ENCODE measurements at regions not wholly inside any gene's neighbourhood (a gene's known extent, or its start where the extent isn't known, plus 50 kb on each side); places are given as distances from the start of the nearest gene placed in this dataset.

- Mint-ChIP-seq H3K27ac (no peak overlapping the region), H3K36me3 (ENCODE audit: low read depth) (peaks cover 6% of the 10 kb centered on the region), H3K9me3 (peaks cover 19% of the 10 kb centered on the region), H3K4me3 (no peak overlapping the region), H3K4me1 (no peaks in the 10 kb centered on the region), H3K27me3 (ENCODE audit: low read depth) (peaks cover 45% of the 10 kb centered on the region)
- TF ChIP-seq CTCF (IDR thresholded peaks at IDR 0.05; ENCODE audit: unreplicated experiment in 3 of 3), result no peak
These were observed 108.2 kb upstream of the TWIST2 start for GRCh38 chr2:238739668-238740067.

- H3K4me3 Mint-ChIP-seq, result no peak overlapping the region
- peaks cover 60% of the 10 kb centered on the region for H3K27me3 Mint-ChIP-seq (ENCODE audit: low read depth)
- H3K27ac Mint-ChIP-seq, result no peak overlapping the region
- H3K4me1 Mint-ChIP-seq, result no peaks in the 10 kb centered on the region
- TF ChIP-seq CTCF (IDR thresholded peaks at IDR 0.05; ENCODE audit: unreplicated experiment in 3 of 3), result no peak
- peaks cover 6% of the 10 kb centered on the region for H3K36me3 Mint-ChIP-seq (ENCODE audit: low read depth)
- H3K9me3 Mint-ChIP-seq, result peaks cover 16% of the 10 kb centered on the region
These were observed 106.6 kb upstream of the TWIST2 start for GRCh38 chr2:238741277-238741676.

- Mint-ChIP-seq H3K27ac (no peak overlapping the region), H3K9me3 (peaks cover 15% of the 10 kb centered on the region), H3K4me3 (no peak overlapping the region), H3K36me3 (ENCODE audit: low read depth) (peaks cover 6% of the 10 kb centered on the region), H3K4me1 (no peaks in the 10 kb centered on the region), H3K27me3 (ENCODE audit: low read depth) (peaks cover 67% of the 10 kb centered on the region)
- TF ChIP-seq CTCF (IDR thresholded peaks at IDR 0.05; ENCODE audit: unreplicated experiment in 3 of 3), result no peak
These were observed 105.8 kb upstream of the TWIST2 start for GRCh38 chr2:238742066-238742465.

- peaks cover 9% of the 10 kb centered on the region for H3K9me3 Mint-ChIP-seq
- peaks cover under 1% of the 10 kb centered on the region for H3K36me3 Mint-ChIP-seq (ENCODE audit: low read depth)
- H3K27me3 Mint-ChIP-seq (ENCODE audit: low read depth), result peaks cover 67% of the 10 kb centered on the region
- H3K4me3 Mint-ChIP-seq, result no peak overlapping the region
- H3K4me1 Mint-ChIP-seq, result no peaks in the 10 kb centered on the region
- H3K27ac Mint-ChIP-seq, result no peak overlapping the region
- TF ChIP-seq CTCF (IDR thresholded peaks at IDR 0.05; ENCODE audit: unreplicated experiment in 3 of 3), result no peak
These were observed 105.2 kb upstream of the TWIST2 start for GRCh38 chr2:238742664-238743063.

- Mint-ChIP-seq H3K9me3 (peaks cover 5% of the 10 kb centered on the region), H3K4me3 (no peak overlapping the region), H3K27me3 (ENCODE audit: low read depth) (peaks cover 62% of the 10 kb centered on the region), H3K36me3 (ENCODE audit: low read depth) (no peaks in the 10 kb centered on the region), H3K27ac (no peak overlapping the region), H3K4me1 (no peaks in the 10 kb centered on the region)
- TF ChIP-seq CTCF (IDR thresholded peaks at IDR 0.05; ENCODE audit: unreplicated experiment in 3 of 3), result no peak
These were observed 104.4 kb upstream of the TWIST2 start for GRCh38 chr2:238743243-238744065.

- H3K36me3 Mint-ChIP-seq (ENCODE audit: low read depth), result no peaks in the 10 kb centered on the region
- H3K9me3 Mint-ChIP-seq, result peaks cover 11% of the 10 kb centered on the region
- H3K4me1 Mint-ChIP-seq, result no peaks in the 10 kb centered on the region
- H3K27ac Mint-ChIP-seq, result no peak overlapping the region
- no peak for TF ChIP-seq CTCF (IDR thresholded peaks at IDR 0.05; ENCODE audit: unreplicated experiment in 3 of 3)
- no peak overlapping the region for H3K4me3 Mint-ChIP-seq
- peaks cover 61% of the 10 kb centered on the region for H3K27me3 Mint-ChIP-seq (ENCODE audit: low read depth)
These were observed 102.9 kb upstream of the TWIST2 start for GRCh38 chr2:238744951-238745350.
